ENCODE measurements at regions not wholly inside any gene's neighbourhood (a gene's known extent, or its start where the extent isn't known, plus 50 kb on each side); places are given as distances from the start of the nearest gene placed in this dataset.

DNA sequence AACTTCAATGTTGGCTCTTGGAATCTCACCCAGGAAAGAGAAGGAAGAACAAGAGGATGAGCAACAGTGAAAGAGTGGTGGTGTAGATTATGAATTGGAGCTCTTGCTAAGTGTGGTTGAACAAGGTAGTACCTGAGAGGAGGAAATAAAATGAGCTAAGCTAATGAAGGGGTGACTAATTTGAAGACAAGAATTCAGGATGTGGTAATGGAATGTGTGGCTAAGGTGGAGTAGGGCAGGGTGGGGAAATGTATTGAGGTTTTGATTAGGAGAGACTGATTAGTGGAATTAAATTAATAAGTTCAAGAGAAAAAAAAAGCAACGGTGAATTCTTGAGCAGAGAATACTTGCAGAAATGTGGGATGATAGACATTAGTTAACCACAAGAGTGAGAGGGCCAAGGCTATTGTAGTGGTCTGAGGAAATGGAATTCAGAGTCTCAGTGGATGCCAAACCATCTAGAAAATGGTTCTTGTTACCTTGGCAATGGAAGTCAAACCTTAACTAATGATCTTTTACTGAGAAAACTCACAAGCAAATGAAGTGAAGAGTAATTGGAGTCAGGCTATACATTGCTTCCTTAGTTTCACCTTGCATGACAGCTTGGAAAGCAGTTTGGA is 648.3 kb upstream of the ZNF608 start:
- TF ChIP-seq ZBTB7A (IDR thresholded peaks at IDR 0.05; ENCODE audit: low read depth) (no peak), YY1 (IDR thresholded peaks at IDR 0.05; ENCODE audit: low read depth) (no peak), CREB1 (IDR thresholded peaks at IDR 0.05; ENCODE audit: low read depth) (no peak)
